Breast epithelium (tissue), 3 donors: ENCODE measurements at regions not wholly inside any gene's neighbourhood (a gene's known extent, or its start where the extent isn't known, plus 50 kb on each side); places are given as distances from the start of the nearest gene placed in this dataset.

Source experiments
- POLR2AphosphoS5 ChIP-seq, 3 donors: sonication (generic); formaldehyde crosslinking; IDR thresholded peaks; one replicate each; pipeline ENCODE4 v1.6.1; 2017; ENCODE audit warnings: antibody characterized with exemption in 3 of 3
- TF ChIP-seq, protein P1 (sequence below), 3 donors: fragments of 450-650 bp; IDR thresholded peaks; one replicate each; pipeline ENCODE4 v1.5.1; 2016 to 2017; ENCODE audit warnings: antibody characterized with exemption in 3 of 3, mild to moderate bottlenecking in 3 of 3, moderate library complexity in 3 of 3

DNA sequence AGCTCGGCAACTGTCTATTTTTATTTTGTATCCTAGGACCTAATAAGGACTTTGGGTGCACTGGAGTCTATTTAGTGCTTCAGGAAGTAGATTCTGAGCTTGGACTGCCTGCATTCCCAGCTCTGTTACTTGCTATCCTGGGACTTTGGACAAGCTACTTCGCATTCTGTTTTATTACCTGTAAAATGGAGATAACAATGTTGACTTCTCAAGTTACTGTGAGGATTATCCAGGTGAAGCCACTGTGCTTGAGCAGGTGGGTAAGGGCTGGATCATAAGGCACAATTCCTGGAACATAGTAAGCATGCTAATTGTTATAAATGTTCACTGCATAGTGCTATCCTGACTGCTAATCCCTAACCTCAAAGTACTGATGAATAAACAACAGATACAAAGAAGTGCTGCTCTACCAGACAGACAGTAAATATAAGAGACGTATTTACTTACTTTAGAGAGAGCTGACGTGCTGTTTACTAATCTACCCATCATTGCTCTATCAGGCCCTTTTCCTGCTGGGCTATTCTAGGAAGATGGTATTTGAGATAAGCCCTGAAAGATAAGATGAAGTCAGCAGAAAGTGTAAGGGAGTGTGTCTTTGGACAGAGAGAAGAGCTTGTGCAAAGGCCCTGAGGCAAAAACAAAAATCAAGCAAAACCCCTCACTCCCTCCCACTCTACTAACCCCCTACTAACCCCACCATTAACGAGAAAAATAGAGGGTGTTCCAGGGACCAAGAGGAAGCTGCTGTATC is 50.8 kb upstream of the FLT1 start:
- TF ChIP-seq, protein P1, sequence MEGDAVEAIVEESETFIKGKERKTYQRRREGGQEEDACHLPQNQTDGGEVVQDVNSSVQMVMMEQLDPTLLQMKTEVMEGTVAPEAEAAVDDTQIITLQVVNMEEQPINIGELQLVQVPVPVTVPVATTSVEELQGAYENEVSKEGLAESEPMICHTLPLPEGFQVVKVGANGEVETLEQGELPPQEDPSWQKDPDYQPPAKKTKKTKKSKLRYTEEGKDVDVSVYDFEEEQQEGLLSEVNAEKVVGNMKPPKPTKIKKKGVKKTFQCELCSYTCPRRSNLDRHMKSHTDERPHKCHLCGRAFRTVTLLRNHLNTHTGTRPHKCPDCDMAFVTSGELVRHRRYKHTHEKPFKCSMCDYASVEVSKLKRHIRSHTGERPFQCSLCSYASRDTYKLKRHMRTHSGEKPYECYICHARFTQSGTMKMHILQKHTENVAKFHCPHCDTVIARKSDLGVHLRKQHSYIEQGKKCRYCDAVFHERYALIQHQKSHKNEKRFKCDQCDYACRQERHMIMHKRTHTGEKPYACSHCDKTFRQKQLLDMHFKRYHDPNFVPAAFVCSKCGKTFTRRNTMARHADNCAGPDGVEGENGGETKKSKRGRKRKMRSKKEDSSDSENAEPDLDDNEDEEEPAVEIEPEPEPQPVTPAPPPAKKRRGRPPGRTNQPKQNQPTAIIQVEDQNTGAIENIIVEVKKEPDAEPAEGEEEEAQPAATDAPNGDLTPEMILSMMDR (IDR thresholded peaks at IDR 0.05), result no peak
- TF ChIP-seq POLR2AphosphoS5 (IDR thresholded peaks at IDR 0.05), result no peak
